DND-41 (cell line): ENCODE measurements at regions not wholly inside any gene's neighbourhood (a gene's known extent, or its start where the extent isn't known, plus 50 kb on each side); places are given as distances from the start of the nearest gene placed in this dataset.

Experiments
- ATAC-seq: fragments of 200-7000 bp; cut with Tn5 transposase; 3 replicates; pipeline ENCODE4 v1.9.1; 2021; ENCODE audit warnings: low read depth; ENCODE audit not compliant: insufficient read depth
- DNase-seq: peaks from one replicate; pipeline ENCODE4 v3.0.0-alpha.2; 2020
- H2AFZ ChIP-seq: 2 replicates; pipeline ENCODE4 v1.6.0; 2012; ENCODE audit warnings: low read depth, low read length
- H3K27ac ChIP-seq: 2 replicates; pipeline ENCODE4 v1.5.1; 2012; ENCODE audit warnings: low read length, inconsistent platforms
- H3K27me3 ChIP-seq: fragments of 200-600 bp; sonication (generic); 2 replicates; pipeline ENCODE4 v1.6.0; 2012; ENCODE audit warnings: low read length, mild to moderate bottlenecking, inconsistent platforms; ENCODE audit not compliant: insufficient read depth, poor library complexity
- H3K36me3 ChIP-seq: 2 replicates; pipeline ENCODE4 v1.5.1; 2012; ENCODE audit warnings: low read length, inconsistent platforms; ENCODE audit not compliant: insufficient read depth
- H3K4me1 ChIP-seq: 2 replicates; pipeline ENCODE4 v1.5.1; 2012; ENCODE audit warnings: mild to moderate bottlenecking, low read length; ENCODE audit not compliant: insufficient read depth
- H3K4me2 ChIP-seq: 2 replicates; pipeline ENCODE4 v1.6.0; 2012; ENCODE audit warnings: mild to moderate bottlenecking, moderate library complexity, low read length, inconsistent platforms; ENCODE audit not compliant: insufficient read depth
- H3K4me3 ChIP-seq, 2 experiments: fragments of 200-600 bp in 1 of 2; shearing (Covaris generic) in 1 of 2; 2 replicates each; pipeline ENCODE4 v1.5.1; 2012 to 2016; ENCODE audit warnings: inconsistent platforms in 2 of 2, low read length in 2 of 2, mild to moderate bottlenecking in 2 of 2, low read depth in 1 of 2, moderate library complexity in 1 of 2
- H3K79me2 ChIP-seq: 2 replicates; pipeline ENCODE4 v1.6.0; 2012; ENCODE audit warnings: low read length, inconsistent platforms; ENCODE audit not compliant: insufficient read depth
- H3K9ac ChIP-seq: 2 replicates; pipeline ENCODE4 v1.6.0; 2012; ENCODE audit warnings: low read depth, mild to moderate bottlenecking, inconsistent platforms, low read length, moderate library complexity
- H3K9me3 ChIP-seq: 2 replicates; pipeline ENCODE4 v1.5.1; 2012; ENCODE audit warnings: low read length, moderate library complexity, mild to moderate bottlenecking, inconsistent platforms; ENCODE audit not compliant: insufficient read depth, severe bottlenecking
- H4K20me1 ChIP-seq: 2 replicates; pipeline ENCODE4 v1.6.0; 2012; ENCODE audit warnings: low read length; ENCODE audit not compliant: insufficient read depth
- EZH2 ChIP-seq: IDR thresholded peaks from 3 replicates; pipeline ENCODE4 v1.6.1; 2012; ENCODE audit warnings: borderline replicate concordance, low read depth, mild to moderate bottlenecking, moderate library complexity, low read length, inconsistent platforms; ENCODE audit not compliant: severe bottlenecking
- TF ChIP-seq, protein P1 (sequence below): IDR thresholded peaks from 2 replicates; pipeline ENCODE4 v1.5.1; 2012; ENCODE audit warnings: borderline replicate concordance, low read length, moderate library complexity, mild to moderate bottlenecking; ENCODE audit not compliant: poor library complexity, severe bottlenecking; ENCODE audit errors: extremely low read depth

DNA sequence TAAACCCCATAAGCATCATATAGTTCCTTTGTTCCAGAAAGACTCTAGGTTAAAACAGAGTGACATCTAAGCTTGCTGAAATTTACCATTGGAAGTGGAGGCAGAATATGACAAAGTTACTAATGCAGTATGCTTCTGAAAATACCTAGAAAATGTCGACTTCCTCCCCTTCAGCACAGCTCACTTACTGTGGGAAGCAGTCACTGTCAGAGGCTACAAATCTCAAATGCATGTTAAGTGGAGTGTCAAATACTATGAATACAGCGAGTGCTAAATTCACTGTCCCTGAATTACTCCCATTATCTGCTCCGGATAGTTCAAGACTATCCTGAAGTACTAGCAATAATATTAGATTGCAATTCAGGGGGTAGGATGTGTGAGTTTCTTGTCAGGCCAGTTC is 1454.6 kb downstream of the AACS start:
- ATAC-seq (no peak), DNase-seq (no peak)
- no peak overlapping the region for H3K9ac ChIP-seq
- no peaks in the 10 kb centered on the region for H3K27me3 ChIP-seq
- no peaks in the 10 kb centered on the region for H3K4me1 ChIP-seq
- no peak overlapping the region for H3K4me2 ChIP-seq
- H3K4me3 ChIP-seq = no peak overlapping the region
- H3K79me2 ChIP-seq = no peaks in the 10 kb centered on the region
- TF ChIP-seq, protein P1, sequence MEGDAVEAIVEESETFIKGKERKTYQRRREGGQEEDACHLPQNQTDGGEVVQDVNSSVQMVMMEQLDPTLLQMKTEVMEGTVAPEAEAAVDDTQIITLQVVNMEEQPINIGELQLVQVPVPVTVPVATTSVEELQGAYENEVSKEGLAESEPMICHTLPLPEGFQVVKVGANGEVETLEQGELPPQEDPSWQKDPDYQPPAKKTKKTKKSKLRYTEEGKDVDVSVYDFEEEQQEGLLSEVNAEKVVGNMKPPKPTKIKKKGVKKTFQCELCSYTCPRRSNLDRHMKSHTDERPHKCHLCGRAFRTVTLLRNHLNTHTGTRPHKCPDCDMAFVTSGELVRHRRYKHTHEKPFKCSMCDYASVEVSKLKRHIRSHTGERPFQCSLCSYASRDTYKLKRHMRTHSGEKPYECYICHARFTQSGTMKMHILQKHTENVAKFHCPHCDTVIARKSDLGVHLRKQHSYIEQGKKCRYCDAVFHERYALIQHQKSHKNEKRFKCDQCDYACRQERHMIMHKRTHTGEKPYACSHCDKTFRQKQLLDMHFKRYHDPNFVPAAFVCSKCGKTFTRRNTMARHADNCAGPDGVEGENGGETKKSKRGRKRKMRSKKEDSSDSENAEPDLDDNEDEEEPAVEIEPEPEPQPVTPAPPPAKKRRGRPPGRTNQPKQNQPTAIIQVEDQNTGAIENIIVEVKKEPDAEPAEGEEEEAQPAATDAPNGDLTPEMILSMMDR = no peak
- no peak for TF ChIP-seq EZH2
- H3K27ac ChIP-seq = no peak overlapping the region
- H2AFZ ChIP-seq = no peak overlapping the region
- H3K36me3 ChIP-seq = no peaks in the 10 kb centered on the region
- H3K9me3 ChIP-seq = no peaks in the 10 kb centered on the region
- H4K20me1 ChIP-seq = no peaks in the 10 kb centered on the region

DNA sequence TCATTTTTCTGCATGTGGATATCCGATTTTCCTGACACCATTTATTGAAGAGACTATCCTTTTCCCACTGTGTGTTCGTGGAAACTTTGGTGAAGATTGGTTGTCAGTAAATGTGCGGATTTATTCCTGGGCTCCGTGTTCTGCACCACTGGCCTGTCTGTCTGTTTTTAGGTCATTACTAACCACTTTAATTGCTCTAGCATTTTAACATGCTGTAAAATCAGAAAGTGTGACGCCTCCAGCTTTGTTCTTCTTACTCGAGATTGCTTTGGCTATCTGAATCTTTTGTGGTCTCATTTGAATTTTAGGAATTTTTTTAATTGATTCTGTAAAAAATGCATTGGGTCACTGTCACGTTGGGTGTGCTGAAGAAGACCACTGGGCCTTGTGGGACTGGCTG is 1458.7 kb downstream of the AACS start:
- Histone ChIP-seq H3K4me1 (no peaks in the 10 kb centered on the region), H3K9me3 (no peaks in the 10 kb centered on the region), H3K79me2 (no peaks in the 10 kb centered on the region), H4K20me1 (no peaks in the 10 kb centered on the region), H3K27ac (no peak overlapping the region), H3K4me3 (no peak overlapping the region), H3K27me3 (no peaks in the 10 kb centered on the region), H3K4me2 (no peak overlapping the region), H3K9ac (no peak overlapping the region), H2AFZ (no peak overlapping the region), H3K36me3 (no peaks in the 10 kb centered on the region)
- no peak for DNase-seq
- no peak for ATAC-seq
- TF ChIP-seq, protein P1 = no peak
- TF ChIP-seq EZH2 = no peak

DNA sequence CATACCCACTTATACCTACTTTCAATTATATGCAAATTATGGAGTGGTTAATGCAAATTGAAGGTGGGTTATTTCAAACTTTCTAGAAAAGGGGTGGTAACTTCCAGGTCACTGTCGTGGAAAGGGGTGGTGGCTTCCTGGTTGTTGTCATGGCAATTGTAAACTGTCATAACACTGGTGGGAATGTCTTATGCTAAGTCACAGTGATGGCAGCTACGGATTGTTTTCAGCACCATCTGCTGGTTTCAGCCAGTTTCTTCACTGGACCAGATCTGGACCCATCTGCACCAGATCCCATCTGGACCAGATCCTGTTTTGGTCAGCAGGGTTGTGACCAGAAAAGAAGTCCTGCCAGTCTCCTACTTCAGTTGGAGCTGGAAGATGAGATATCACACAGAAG is 1469.3 kb downstream of the AACS start:
- DNase-seq (no peak), ATAC-seq (no peak)
- Histone ChIP-seq H3K36me3 (no peaks in the 10 kb centered on the region), H3K9ac (no peak overlapping the region), H3K27ac (no peak overlapping the region), H2AFZ (no peak overlapping the region), H3K4me3 (no peak overlapping the region), H4K20me1 (no peaks in the 10 kb centered on the region), H3K4me1 (no peaks in the 10 kb centered on the region), H3K4me2 (no peak overlapping the region), H3K9me3 (no peaks in the 10 kb centered on the region), H3K79me2 (no peaks in the 10 kb centered on the region), H3K27me3 (no peaks in the 10 kb centered on the region)
- TF ChIP-seq, protein P1 = no peak
- no peak for TF ChIP-seq EZH2

DNA sequence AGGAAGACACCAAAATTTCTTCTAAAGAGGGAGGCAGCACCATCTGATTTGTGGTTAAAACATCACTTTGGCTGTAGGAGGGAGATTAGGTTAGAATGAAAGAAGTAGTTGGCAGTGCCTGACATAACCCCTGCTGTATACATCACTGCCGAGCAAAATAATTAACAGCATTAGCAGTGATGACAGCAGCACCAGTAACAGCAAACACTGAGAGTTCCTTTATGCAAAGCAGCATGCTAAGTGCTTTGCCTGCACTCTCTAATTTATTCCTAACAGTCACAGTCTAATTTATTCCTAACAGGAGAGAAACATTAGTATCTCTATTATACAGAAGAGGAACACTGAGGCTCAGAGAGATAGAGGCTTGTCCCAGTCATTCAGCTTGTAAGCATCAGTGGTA is 1469.7 kb downstream of the AACS start:
- Histone ChIP-seq H3K4me3 (no peak overlapping the region), H3K4me2 (no peak overlapping the region), H3K27ac (no peak overlapping the region), H3K36me3 (no peaks in the 10 kb centered on the region), H3K9me3 (no peaks in the 10 kb centered on the region), H3K27me3 (no peaks in the 10 kb centered on the region), H3K9ac (no peak overlapping the region), H2AFZ (no peak overlapping the region), H3K4me1 (no peaks in the 10 kb centered on the region), H4K20me1 (no peaks in the 10 kb centered on the region), H3K79me2 (no peaks in the 10 kb centered on the region)
- no peak for DNase-seq
- TF ChIP-seq EZH2 = no peak
- TF ChIP-seq, protein P1 = no peak
- no peak for ATAC-seq
